ENCODE measurements at regions not wholly inside any gene's neighbourhood (a gene's known extent, or its start where the extent isn't known, plus 50 kb on each side); places are given as distances from the start of the nearest gene placed in this dataset.

DNA sequence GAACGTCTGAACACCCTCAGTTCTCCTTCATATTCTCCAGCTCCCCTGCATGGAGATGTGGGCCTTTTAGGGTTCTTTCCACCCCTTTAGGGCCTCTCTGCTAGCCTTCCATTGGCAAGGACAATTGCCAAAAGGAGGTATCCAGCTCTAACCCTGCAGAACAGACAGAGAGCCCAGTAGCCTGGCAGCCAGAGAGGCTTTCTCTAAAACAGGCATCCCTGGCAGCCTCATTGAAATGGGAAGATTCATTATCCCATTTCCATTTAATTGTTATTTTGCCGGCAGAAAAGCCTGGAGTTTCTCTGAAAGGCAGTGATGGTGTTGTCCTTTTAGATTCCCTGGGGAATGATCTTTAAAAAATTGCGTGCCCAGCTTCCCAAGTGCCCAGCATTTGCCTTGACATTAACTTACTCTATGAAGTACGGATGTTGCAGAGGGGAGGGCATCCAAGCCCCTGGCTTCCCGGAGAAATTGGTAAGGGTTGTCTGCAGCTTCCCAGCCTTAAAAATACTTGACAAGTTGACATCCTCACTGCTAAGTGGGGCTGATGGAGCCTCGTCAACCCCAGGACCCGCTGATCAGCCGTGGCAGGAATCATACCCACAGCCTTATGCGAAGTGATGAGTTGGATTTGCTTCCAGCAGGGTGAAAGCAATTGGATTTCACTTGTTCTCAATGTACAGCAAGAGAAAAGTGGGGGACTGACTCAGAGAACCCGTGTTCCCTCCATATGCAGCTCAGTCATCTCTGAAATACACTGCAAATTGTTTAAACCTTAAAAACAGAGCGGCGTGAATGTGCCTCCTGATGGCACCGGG is 244.1 kb downstream of the CRLF2 start:
- WGBS, 2 experiments (ENCODE audit: extremely low coverage in 1 of 2, insufficient coverage in 1 of 2, insufficient read length in 1 of 2, insufficient replicate concordance in 2 of 2, low coverage in 1 of 2, low lambda C conversion rate in 2 of 2, missing lambda C conversion rate in 1 of 2): 84% methylated on average over 13 of the region's 13 CpGs; no CpG with 5 or more reads in 1 of the 2 experiments
- Histone ChIP-seq H3K9ac (replicated peaks in 1 of 4; ENCODE audit: extremely low read depth in 1 of 4, low read depth in 3 of 4, low read length in 3 of 4) (no peak overlapping the region), H3K36me3 (ENCODE audit: control insufficient read depth in 2 of 4, insufficient read depth in 4 of 4, low read length in 3 of 4) (no peaks in the 10 kb centered on the region), H2BK5ac (ENCODE audit: low read depth, low read length) (no peak overlapping the region), H3K79me2 (ENCODE audit: control insufficient read depth in 1 of 2, insufficient read depth in 2 of 2, low read length in 2 of 2) (no peaks in the 10 kb centered on the region), H2BK20ac (ENCODE audit: low read length) (no peak overlapping the region), H4K5ac (ENCODE audit: insufficient read length, low read depth, low read length) (no peak overlapping the region), H2AK5ac (ENCODE audit: low read depth, low read length) (no peak overlapping the region), H3K4me3 (ENCODE audit: extremely low read depth in 1 of 4, insufficient read depth in 2 of 4, low read depth in 3 of 4, low read length in 4 of 4) (no peak overlapping the region), H3K18ac (ENCODE audit: extremely low read depth, low read length) (no peak overlapping the region), H3K56ac (replicated peaks; ENCODE audit: insufficient read length, low read depth, low read length) (no peak overlapping the region), H2BK12ac (ENCODE audit: low read depth, low read length) (no peak overlapping the region), H2BK15ac (ENCODE audit: low read length) (no peak overlapping the region), H4K20me1 (replicated peaks in 1 of 2; ENCODE audit: control insufficient read depth in 1 of 2, insufficient read depth in 2 of 2, low read length in 2 of 2) (no peaks in the 10 kb centered on the region), H3K23me2 (ENCODE audit: low read depth, low read length) (no peaks in the 10 kb centered on the region), H3K23ac (ENCODE audit: insufficient read length) (no peak overlapping the region), H3K4me1 (replicated peaks in 1 of 4; ENCODE audit: control insufficient read depth in 3 of 4, insufficient read depth in 4 of 4, low read length in 3 of 4) (peaks cover 0 to 3% (median under 1%) of the 10 kb centered on the region in 4 experiments; a peak in 4 of 7 replicates), H3K27ac (ENCODE audit: low read depth, low read length) (no peak overlapping the region), H3K27me3 (replicated peaks in 1 of 4; ENCODE audit: control insufficient read depth in 3 of 4, extremely low read depth in 1 of 4, insufficient read depth in 3 of 4, low read length in 3 of 4) (no peaks in the 10 kb centered on the region), H3K4ac (replicated peaks; ENCODE audit: insufficient read length, low read depth, low read length) (no peak overlapping the region), H4K91ac (replicated peaks; ENCODE audit: insufficient read length, low read length) (no peak overlapping the region), H2BK120ac (replicated peaks; ENCODE audit: low read depth, low read length) (no peak overlapping the region), H4K8ac (ENCODE audit: extremely low read depth, insufficient read depth, low read length) (no peak overlapping the region), H3K14ac (ENCODE audit: insufficient read length) (no peak overlapping the region), H3K4me2 (ENCODE audit: insufficient read depth in 1 of 2, low read depth in 2 of 2, low read length in 2 of 2) (no peak overlapping the region), H3K79me1 (ENCODE audit: low read depth, low read length) (no peaks in the 10 kb centered on the region), H2AFZ (ENCODE audit: low read length) (no peak overlapping the region), H3K9me3 (ENCODE audit: insufficient read depth in 2 of 2, low read depth in 1 of 2, low read length in 1 of 2) (no peaks in the 10 kb centered on the region)
- ChIA-PET CTCF (ENCODE audit: partially characterized antibody) (no interaction called here), POLR2A (ENCODE audit: partially characterized antibody) (no interaction called here)
- DNase-seq (ENCODE audit: low read depth in 1 of 2, low spot score in 2 of 2) (no peak), FAIRE-seq (no peak)
- no peak for TF ChIP-seq RAD21 (IDR thresholded peaks at IDR 0.05 in 1 of 2, conservative IDR thresholded peaks at IDR 0.05 in 1 of 2; ENCODE audit: low read depth in 2 of 2, low read length in 2 of 2)
- no peak for TF ChIP-seq TAF7 (optimal IDR thresholded peaks at IDR 0.05; ENCODE audit: borderline replicate concordance, low read depth, low read length)
- no peak for TF ChIP-seq CBX8 (IDR thresholded peaks at IDR 0.05; ENCODE audit: borderline replicate concordance, low read depth, low read length)
- no peak for TF ChIP-seq CHD1 (IDR thresholded peaks at IDR 0.05; ENCODE audit: low read depth, low read length)
- TF ChIP-seq HDAC6 (IDR thresholded peaks at IDR 0.05; ENCODE audit: low read depth, low read length): no peak
- TF ChIP-seq SIN3A (conservative IDR thresholded peaks at IDR 0.05 in 1 of 2, IDR thresholded peaks at IDR 0.05 in 1 of 2; ENCODE audit: low read depth in 1 of 2, low read length in 2 of 2): no peak

Data from H1 (cell line).